Fibroblast of villous mesenchyme (primary cell): ENCODE measurements at regions not wholly inside any gene's neighbourhood (a gene's known extent, or its start where the extent isn't known, plus 50 kb on each side); places are given as distances from the start of the nearest gene placed in this dataset.

ENCODE experiments used
- DNase-seq: peaks from one replicate; pipeline ENCODE4 v3.0.0-alpha.2; 2010; ENCODE audit warnings: low read depth
- H3K4me3 ChIP-seq: 2 replicates; pipeline ENCODE4 v1.5.1; 2011; ENCODE audit warnings: low read depth, mild to moderate bottlenecking, low read length
- TF ChIP-seq, protein P1 (sequence below): IDR thresholded peaks from 2 replicates; pipeline ENCODE4 v1.5.1; 2012; ENCODE audit warnings: low read depth, mild to moderate bottlenecking, low read length; ENCODE audit not compliant: insufficient read depth

GRCh38 chr3:144947895-144948294, 976.3 kb downstream of the DIPK2A start:
- TF ChIP-seq, protein P1, sequence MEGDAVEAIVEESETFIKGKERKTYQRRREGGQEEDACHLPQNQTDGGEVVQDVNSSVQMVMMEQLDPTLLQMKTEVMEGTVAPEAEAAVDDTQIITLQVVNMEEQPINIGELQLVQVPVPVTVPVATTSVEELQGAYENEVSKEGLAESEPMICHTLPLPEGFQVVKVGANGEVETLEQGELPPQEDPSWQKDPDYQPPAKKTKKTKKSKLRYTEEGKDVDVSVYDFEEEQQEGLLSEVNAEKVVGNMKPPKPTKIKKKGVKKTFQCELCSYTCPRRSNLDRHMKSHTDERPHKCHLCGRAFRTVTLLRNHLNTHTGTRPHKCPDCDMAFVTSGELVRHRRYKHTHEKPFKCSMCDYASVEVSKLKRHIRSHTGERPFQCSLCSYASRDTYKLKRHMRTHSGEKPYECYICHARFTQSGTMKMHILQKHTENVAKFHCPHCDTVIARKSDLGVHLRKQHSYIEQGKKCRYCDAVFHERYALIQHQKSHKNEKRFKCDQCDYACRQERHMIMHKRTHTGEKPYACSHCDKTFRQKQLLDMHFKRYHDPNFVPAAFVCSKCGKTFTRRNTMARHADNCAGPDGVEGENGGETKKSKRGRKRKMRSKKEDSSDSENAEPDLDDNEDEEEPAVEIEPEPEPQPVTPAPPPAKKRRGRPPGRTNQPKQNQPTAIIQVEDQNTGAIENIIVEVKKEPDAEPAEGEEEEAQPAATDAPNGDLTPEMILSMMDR: no peak
- H3K4me3 ChIP-seq: no peak overlapping the region
- no peak for DNase-seq

- TF ChIP-seq, protein P1: no peak
These were observed 977.1 kb downstream of the DIPK2A start for GRCh38 chr3:144948711-144949110.

GRCh38 chr3:144953959-144954358, 982.3 kb downstream of the DIPK2A start:
- no peak overlapping the region for H3K4me3 ChIP-seq
- TF ChIP-seq, protein P1: no peak
- DNase-seq: no peak

More at GRCh38 chr3:144948711-144949110, 977.1 kb downstream of the DIPK2A start:
- peak; percentile 29 for DNase-seq
- H3K4me3 ChIP-seq: no peak overlapping the region

GRCh38 chr3:144957398-144958101, 985.9 kb downstream of the DIPK2A start:
- H3K4me3 ChIP-seq: no peak overlapping the region
- no peak for DNase-seq
- TF ChIP-seq, protein P1: no peak

DNA sequence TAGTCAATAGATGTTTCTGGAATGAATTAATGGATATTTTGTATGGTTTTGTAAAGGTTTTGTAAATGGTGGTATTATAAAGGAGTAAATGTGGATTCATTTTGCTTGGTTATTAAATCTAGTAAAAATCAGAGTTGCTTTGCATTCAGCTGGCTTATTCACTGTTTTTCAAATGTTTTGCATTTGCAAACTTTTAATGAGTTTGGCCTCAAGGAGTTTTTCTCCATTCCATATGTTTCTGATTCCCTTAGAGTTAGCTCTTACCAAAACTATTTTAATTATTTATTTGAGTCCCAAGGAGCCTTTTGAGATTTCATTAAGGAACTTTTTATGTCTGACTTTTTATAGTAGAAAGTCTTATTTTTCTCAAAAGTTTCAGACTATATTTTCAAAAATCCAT, 992.2 kb downstream of the DIPK2A start:
- DNase-seq: no peak
- TF ChIP-seq, protein P1: no peak
- no peak overlapping the region for H3K4me3 ChIP-seq

DNA sequence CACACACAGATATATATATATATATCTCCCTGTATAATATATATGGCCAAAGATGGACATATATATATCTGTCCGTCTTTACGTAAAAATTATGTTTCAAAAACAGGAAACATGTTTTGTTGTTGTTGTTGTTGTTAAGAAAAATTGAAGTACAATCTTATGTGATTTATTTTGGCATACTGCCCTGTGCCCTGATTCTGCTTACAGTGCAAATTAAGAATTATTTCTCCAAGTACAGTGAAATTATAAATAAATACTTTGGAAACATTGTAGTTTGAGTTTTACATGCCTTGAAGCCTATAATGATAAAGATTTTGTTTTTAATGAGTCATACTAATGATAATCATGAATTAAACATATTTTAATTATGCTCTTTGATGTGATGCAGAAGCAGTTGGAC, 994.9 kb downstream of the DIPK2A start:
- TF ChIP-seq, protein P1: no peak
- DNase-seq: no peak
- H3K4me3 ChIP-seq: no peak overlapping the region
